ENCODE measurements at regions not wholly inside any gene's neighbourhood (a gene's known extent, or its start where the extent isn't known, plus 50 kb on each side); places are given as distances from the start of the nearest gene placed in this dataset.

- no peak for TF ChIP-seq CTCF (IDR thresholded peaks at IDR 0.05; ENCODE audit: low read depth, low read length)
- H3K4me3 ChIP-seq (ENCODE audit: low read depth, low read length): no peak overlapping the region
Measured at GRCh38 chr5:92605591-92605990, 975.4 kb downstream of the NR2F1-AS1 start.

DNA sequence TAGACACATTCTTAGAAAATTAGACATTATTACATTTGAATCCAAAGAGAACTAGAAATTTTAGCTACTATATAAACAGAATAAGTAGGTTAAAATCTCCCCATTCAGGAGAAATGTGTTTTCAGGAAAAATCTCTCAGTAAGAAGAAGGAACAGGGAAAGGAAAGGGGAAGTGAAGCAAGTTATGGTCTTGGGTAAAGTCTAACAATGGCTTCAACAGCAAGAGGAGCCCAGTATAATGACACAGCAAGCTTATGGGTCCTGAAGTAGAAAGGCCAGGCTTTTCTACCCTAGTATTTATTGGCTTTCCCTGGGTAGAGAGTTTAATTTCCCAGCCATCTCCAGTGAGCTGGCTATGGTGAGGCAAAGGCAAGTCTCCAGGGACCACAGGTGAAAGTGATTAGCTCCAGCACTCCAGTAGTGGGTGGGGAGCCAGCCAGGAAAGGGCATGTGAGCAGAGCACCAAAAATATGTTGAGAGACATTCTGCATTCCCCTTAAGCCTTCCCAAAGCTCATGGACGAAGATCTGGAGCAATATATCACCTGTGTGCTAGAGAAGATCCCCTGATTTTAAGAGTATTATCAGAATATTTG lies 981.7 kb downstream of the NR2F1-AS1 start:
- no peak overlapping the region for H3K4me3 ChIP-seq (ENCODE audit: low read depth, low read length)
- no peak for TF ChIP-seq CTCF (IDR thresholded peaks at IDR 0.05; ENCODE audit: low read depth, low read length)

DNA sequence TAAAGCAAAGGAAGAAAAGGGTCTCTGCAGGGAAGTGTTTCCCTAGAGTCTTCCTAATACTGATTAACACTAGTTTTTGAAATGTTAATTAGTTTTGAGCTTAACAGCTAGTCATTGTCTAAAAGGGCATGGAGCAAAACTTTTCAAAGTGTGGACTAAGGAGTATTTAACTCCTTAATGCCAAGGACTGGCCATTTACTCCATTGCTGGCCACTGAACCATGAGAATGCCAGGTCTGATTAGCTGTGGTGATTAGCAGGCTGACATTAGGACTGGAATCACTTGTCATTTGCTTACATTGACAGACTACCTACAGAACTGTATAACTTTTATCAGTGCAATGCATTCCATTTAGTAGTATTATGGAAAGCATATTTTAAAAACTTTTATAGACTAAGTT lies 987.0 kb downstream of the NR2F1-AS1 start:
- TF ChIP-seq CTCF (IDR thresholded peaks at IDR 0.05; ENCODE audit: low read depth, low read length): no peak

GRCh38 chr5:92588876-92589275 lies 992.1 kb downstream of the NR2F1-AS1 start:
- no peak overlapping the region for H3K4me3 ChIP-seq (ENCODE audit: low read depth, low read length)
- no peak for TF ChIP-seq CTCF (IDR thresholded peaks at IDR 0.05; ENCODE audit: low read depth, low read length)

More for the DNA sequence above, 987.0 kb downstream of the NR2F1-AS1 start:
- H3K4me3 ChIP-seq (ENCODE audit: low read depth, low read length): no peak overlapping the region

DNA sequence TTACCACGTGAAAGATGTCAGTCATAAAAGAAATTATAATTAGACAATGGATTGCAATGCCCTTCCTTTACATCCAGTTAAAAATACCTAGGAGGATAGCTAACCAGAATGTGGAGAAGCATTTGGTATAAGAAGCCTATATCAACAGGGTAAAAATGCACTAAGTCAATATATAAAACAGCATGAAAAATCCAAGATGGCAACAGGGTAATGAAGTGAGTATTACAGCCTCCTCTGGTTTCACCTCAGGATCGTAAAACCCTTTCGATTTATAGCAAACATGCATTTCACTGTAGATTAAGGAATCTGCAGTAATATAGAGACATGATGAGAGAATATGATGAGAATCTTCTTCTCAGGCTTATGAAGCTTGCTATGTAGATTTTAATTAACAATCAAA lies 999.3 kb downstream of the NR2F1-AS1 start:
- H3K4me3 ChIP-seq (ENCODE audit: low read depth, low read length): no peak overlapping the region

GRCh38 chr5:92581249-92581648 lies 999.8 kb downstream of the NR2F1-AS1 start:
- no peak for TF ChIP-seq CTCF (IDR thresholded peaks at IDR 0.05; ENCODE audit: low read depth, low read length)
- no peak overlapping the region for H3K4me3 ChIP-seq (ENCODE audit: low read depth, low read length)

More for the DNA sequence above, 999.3 kb downstream of the NR2F1-AS1 start:
- no peak for TF ChIP-seq CTCF (IDR thresholded peaks at IDR 0.05; ENCODE audit: low read depth, low read length)

GRCh38 chr5:92580814-92581213 lies 1000.2 kb downstream of the NR2F1-AS1 start:
- H3K4me3 ChIP-seq (ENCODE audit: low read depth, low read length): no peak overlapping the region
- TF ChIP-seq CTCF (IDR thresholded peaks at IDR 0.05; ENCODE audit: low read depth, low read length): no peak

Data from WI38 (cell line).